Hepatocyte (in vitro differentiated cells): ENCODE measurements at regions not wholly inside any gene's neighbourhood (a gene's known extent, or its start where the extent isn't known, plus 50 kb on each side); places are given as distances from the start of the nearest gene placed in this dataset.

Experiments
- DNase-seq: peaks from one replicate; pipeline ENCODE4 v3.0.0-alpha.2; 2016; ENCODE audit warnings: low spot score
- H2AFZ ChIP-seq: fragments of 200-600 bp; sonication (generic); 2 replicates; pipeline ENCODE4 v1.6.0; 2016; ENCODE audit warnings: antibody characterized with exemption, mild to moderate bottlenecking
- H3K27ac ChIP-seq: fragments of 200-600 bp; sonication (generic); 2 replicates; pipeline ENCODE4 v1.5.1; 2016; ENCODE audit warnings: mild to moderate bottlenecking
- H3K27me3 ChIP-seq: fragments of 200-600 bp; sonication (generic); 2 replicates; pipeline ENCODE4 v1.6.1; 2016
- H3K36me3 ChIP-seq: fragments of 200-600 bp; sonication (generic); replicated peaks from 2 replicates; pipeline ENCODE4 v1.5.1; 2016; ENCODE audit warnings: low read depth; ENCODE audit not compliant: insufficient read depth
- H3K4me1 ChIP-seq: fragments of 200-600 bp; sonication (generic); 2 replicates; pipeline ENCODE4 v1.5.1; 2016; ENCODE audit warnings: mild to moderate bottlenecking, moderate library complexity; ENCODE audit not compliant: insufficient read depth
- H3K4me2 ChIP-seq: fragments of 200-600 bp; sonication (generic); 2 replicates; pipeline ENCODE4 v1.6.0; 2016
- H3K4me3 ChIP-seq: fragments of 200-600 bp; sonication (generic); 2 replicates; pipeline ENCODE4 v1.5.1; 2016; ENCODE audit warnings: mild to moderate bottlenecking
- H3K79me2 ChIP-seq: fragments of 200-600 bp; sonication (generic); 2 replicates; pipeline ENCODE4 v1.6.0; 2017; ENCODE audit warnings: mild to moderate bottlenecking
- H3K9me2 ChIP-seq: fragments of 200-600 bp; sonication (generic); replicated peaks from 2 replicates; pipeline ENCODE4 v1.6.0; 2017; ENCODE audit warnings: mild to moderate bottlenecking; ENCODE audit not compliant: insufficient read depth
- H3K9me3 ChIP-seq: fragments of 200-600 bp; sonication (generic); 2 replicates; pipeline ENCODE4 v1.5.1; 2016; ENCODE audit warnings: low read depth, mild to moderate bottlenecking
- H4K20me1 ChIP-seq: fragments of 200-600 bp; sonication (generic); 2 replicates; pipeline ENCODE4 v1.6.0; 2016; ENCODE audit warnings: mild to moderate bottlenecking; ENCODE audit not compliant: insufficient read depth, poor library complexity, severe bottlenecking
- CTCF ChIP-seq: fragments of 200-600 bp; sonication (generic); IDR thresholded peaks from 2 replicates; pipeline ENCODE4 v1.5.1; 2016; ENCODE audit warnings: antibody characterized with exemption, mild to moderate bottlenecking; ENCODE audit not compliant: poor library complexity
- EZH2 ChIP-seq: fragments of 200-600 bp; sonication (generic); IDR thresholded peaks from 2 replicates; pipeline ENCODE4 v1.6.1; 2016; ENCODE audit warnings: antibody characterized with exemption, mild to moderate bottlenecking, borderline replicate concordance
- EZH2phosphoT487 ChIP-seq: fragments of 200-600 bp; sonication (generic); IDR thresholded peaks from one replicate; pipeline ENCODE4 v1.6.1; 2018; ENCODE audit warnings: antibody characterized with exemption, mild to moderate bottlenecking, low read depth, moderate library complexity; ENCODE audit not compliant: unreplicated experiment, severe bottlenecking
- WGBS: methylation state at CpG from one replicate; pipeline ENCODE4 v1.1.6; 2016; ENCODE audit warnings: low lambda C conversion rate; ENCODE audit errors: missing lambda C conversion rate; 5-methylcytosine and 5-hydroxymethylcytosine counted together

- WGBS = 85% methylated on average over 7 of the region's 7 CpGs
- Histone ChIP-seq H3K9me3 (no peaks in the 10 kb centered on the region), H3K4me1 (no peaks in the 10 kb centered on the region), H3K27ac (no peak overlapping the region), H3K9me2 (no peaks in the 10 kb centered on the region), H3K36me3 (no peaks in the 10 kb centered on the region), H3K4me3 (no peak overlapping the region), H3K27me3 (no peaks in the 10 kb centered on the region), H2AFZ (no peak overlapping the region), H3K79me2 (no peaks in the 10 kb centered on the region), H4K20me1 (no peaks in the 10 kb centered on the region), H3K4me2 (no peak overlapping the region)
- no peak for DNase-seq
- TF ChIP-seq CTCF = no peak
- no peak for TF ChIP-seq EZH2phosphoT487
- TF ChIP-seq EZH2 = no peak
These were observed 278.3 kb downstream of the TEX29 start for GRCh38 chr13:111598747-111599146.

- no peaks in the 10 kb centered on the region for H3K4me1 ChIP-seq
- no peaks in the 10 kb centered on the region for H3K36me3 ChIP-seq
- no peak for DNase-seq
- H3K4me3 ChIP-seq = no peak overlapping the region
- H3K27me3 ChIP-seq = no peaks in the 10 kb centered on the region
- 80% methylated on average over 9 of the region's 9 CpGs for WGBS
- no peaks in the 10 kb centered on the region for H3K9me2 ChIP-seq
- TF ChIP-seq EZH2 (no peak), EZH2phosphoT487 (no peak), CTCF (no peak)
- H4K20me1 ChIP-seq = no peaks in the 10 kb centered on the region
- H2AFZ ChIP-seq = no peak overlapping the region
- H3K27ac ChIP-seq = no peak overlapping the region
- no peaks in the 10 kb centered on the region for H3K79me2 ChIP-seq
- no peaks in the 10 kb centered on the region for H3K9me3 ChIP-seq
- no peak overlapping the region for H3K4me2 ChIP-seq
These were observed 279.3 kb downstream of the TEX29 start for GRCh38 chr13:111599791-111600190.

GRCh38 chr13:111602874-111603273, 282.4 kb downstream of the TEX29 start:
- no peak overlapping the region for H2AFZ ChIP-seq
- no peaks in the 10 kb centered on the region for H3K9me3 ChIP-seq
- WGBS = 98% methylated on average over 21 of the region's 21 CpGs
- TF ChIP-seq CTCF = no peak
- no peak for TF ChIP-seq EZH2
- no peaks in the 10 kb centered on the region for H3K79me2 ChIP-seq
- no peaks in the 10 kb centered on the region for H3K36me3 ChIP-seq
- no peaks in the 10 kb centered on the region for H4K20me1 ChIP-seq
- H3K4me3 ChIP-seq = no peak overlapping the region
- no peak overlapping the region for H3K27ac ChIP-seq
- no peaks in the 10 kb centered on the region for H3K9me2 ChIP-seq
- no peak for DNase-seq
- no peak overlapping the region for H3K4me2 ChIP-seq
- peaks cover 4% of the 10 kb centered on the region for H3K27me3 ChIP-seq
- no peaks in the 10 kb centered on the region for H3K4me1 ChIP-seq

GRCh38 chr13:111604097-111604496, 283.7 kb downstream of the TEX29 start:
- Histone ChIP-seq H3K9me2 (no peaks in the 10 kb centered on the region), H2AFZ (no peak overlapping the region), H3K79me2 (no peaks in the 10 kb centered on the region), H3K4me1 (no peaks in the 10 kb centered on the region), H3K4me3 (no peak overlapping the region), H3K27me3 (peaks cover 4% of the 10 kb centered on the region), H3K27ac (no peak overlapping the region), H3K36me3 (no peaks in the 10 kb centered on the region), H3K4me2 (no peak overlapping the region), H4K20me1 (no peaks in the 10 kb centered on the region), H3K9me3 (no peaks in the 10 kb centered on the region)
- WGBS = 84% methylated on average over 14 of the region's 14 CpGs
- TF ChIP-seq EZH2 (no peak), CTCF (no peak), EZH2phosphoT487 (no peak)
- no peak for DNase-seq
